ENCODE measurements at regions not wholly inside any gene's neighbourhood (a gene's known extent, or its start where the extent isn't known, plus 50 kb on each side); places are given as distances from the start of the nearest gene placed in this dataset.

DNA sequence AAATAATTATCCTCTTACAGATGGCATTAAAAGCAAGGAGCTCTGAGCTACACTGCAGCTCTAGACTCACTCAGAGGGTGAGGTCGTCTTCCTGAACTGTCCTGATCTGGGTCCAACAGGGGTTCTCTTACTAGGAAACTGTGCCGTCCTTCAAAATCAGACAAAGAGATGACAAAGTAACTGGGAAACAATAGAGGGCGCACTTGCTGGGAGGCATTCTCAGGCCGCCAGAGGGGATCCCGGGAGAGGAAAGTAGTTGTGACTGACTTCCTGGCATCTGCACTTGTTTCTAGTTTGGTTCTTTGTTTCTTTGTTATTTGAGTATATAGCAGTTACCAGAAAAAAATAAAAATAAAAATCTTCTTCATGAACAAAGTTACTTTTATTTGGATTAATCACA, 142.9 kb upstream of the MSX2 start:
- TF ChIP-seq, protein P1, sequence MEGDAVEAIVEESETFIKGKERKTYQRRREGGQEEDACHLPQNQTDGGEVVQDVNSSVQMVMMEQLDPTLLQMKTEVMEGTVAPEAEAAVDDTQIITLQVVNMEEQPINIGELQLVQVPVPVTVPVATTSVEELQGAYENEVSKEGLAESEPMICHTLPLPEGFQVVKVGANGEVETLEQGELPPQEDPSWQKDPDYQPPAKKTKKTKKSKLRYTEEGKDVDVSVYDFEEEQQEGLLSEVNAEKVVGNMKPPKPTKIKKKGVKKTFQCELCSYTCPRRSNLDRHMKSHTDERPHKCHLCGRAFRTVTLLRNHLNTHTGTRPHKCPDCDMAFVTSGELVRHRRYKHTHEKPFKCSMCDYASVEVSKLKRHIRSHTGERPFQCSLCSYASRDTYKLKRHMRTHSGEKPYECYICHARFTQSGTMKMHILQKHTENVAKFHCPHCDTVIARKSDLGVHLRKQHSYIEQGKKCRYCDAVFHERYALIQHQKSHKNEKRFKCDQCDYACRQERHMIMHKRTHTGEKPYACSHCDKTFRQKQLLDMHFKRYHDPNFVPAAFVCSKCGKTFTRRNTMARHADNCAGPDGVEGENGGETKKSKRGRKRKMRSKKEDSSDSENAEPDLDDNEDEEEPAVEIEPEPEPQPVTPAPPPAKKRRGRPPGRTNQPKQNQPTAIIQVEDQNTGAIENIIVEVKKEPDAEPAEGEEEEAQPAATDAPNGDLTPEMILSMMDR (IDR thresholded peaks at IDR 0.05 in 2 of 3, conservative IDR thresholded peaks at IDR 0.05 in 1 of 3; ENCODE audit: borderline replicate concordance in 1 of 3, insufficient read depth in 1 of 3, low read depth in 2 of 3, low read length in 2 of 3): peak; percentile 79 to 82 (median 79)
- no peak for TF ChIP-seq EZH2 (IDR thresholded peaks at IDR 0.05)
- TF ChIP-seq, protein P2, sequence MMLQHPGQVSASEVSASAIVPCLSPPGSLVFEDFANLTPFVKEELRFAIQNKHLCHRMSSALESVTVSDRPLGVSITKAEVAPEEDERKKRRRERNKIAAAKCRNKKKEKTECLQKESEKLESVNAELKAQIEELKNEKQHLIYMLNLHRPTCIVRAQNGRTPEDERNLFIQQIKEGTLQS (IDR thresholded peaks at IDR 0.05): no peak
- TF ChIP-seq ZNF274 (IDR thresholded peaks at IDR 0.05; ENCODE audit: low read depth, low read length): no peak
- TF ChIP-seq SIN3A (IDR thresholded peaks at IDR 0.05; ENCODE audit: low read depth): no peak
- no peak for TF ChIP-seq SP1 (IDR thresholded peaks at IDR 0.05; ENCODE audit: low read depth)
- TF ChIP-seq RAD21 (IDR thresholded peaks at IDR 0.05; ENCODE audit: low read depth): peak; percentile 76
- TF ChIP-seq JUND (IDR thresholded peaks at IDR 0.05): no peak
- TF ChIP-seq POLR2A (IDR thresholded peaks at IDR 0.05; ENCODE audit: borderline replicate concordance, extremely low read depth, insufficient read depth, insufficient read length): no peak
- TF ChIP-seq TCF7L2 (IDR thresholded peaks at IDR 0.05; ENCODE audit: borderline replicate concordance, extremely low read depth, insufficient read depth, insufficient read length): no peak

Measured in HCT116 (cell line).